ENCODE measurements at regions not wholly inside any gene's neighbourhood (a gene's known extent, or its start where the extent isn't known, plus 50 kb on each side); places are given as distances from the start of the nearest gene placed in this dataset.

DNA sequence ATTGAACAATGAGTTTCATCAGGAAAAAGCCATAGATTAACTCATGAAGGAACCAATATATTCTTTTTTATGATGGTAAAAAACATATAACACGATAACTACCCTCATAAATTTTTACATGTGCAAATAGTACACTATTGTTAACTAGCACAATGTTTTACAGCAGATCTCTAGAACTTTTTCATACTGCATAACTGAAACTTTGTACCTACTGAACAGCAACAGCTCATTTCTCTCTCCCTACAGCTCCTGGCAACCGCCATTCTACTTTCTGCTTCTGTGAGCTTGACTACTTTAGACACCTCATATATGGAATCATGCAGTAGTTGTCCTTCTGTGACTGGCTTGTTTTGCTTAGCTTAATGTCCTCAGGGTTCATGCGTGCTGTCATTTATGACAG, 235.4 kb downstream of the NFKBIZ start:
- Histone ChIP-seq H3K27ac (ENCODE audit: low read depth in 1 of 2, low read length in 2 of 2) (no peak overlapping the region), H3K9ac (ENCODE audit: low read depth in 1 of 2, low read length in 2 of 2) (no peak overlapping the region), H3K27me3 (ENCODE audit: control insufficient read depth in 4 of 4, insufficient read depth in 4 of 4, low read length in 3 of 4) (no peaks in the 10 kb centered on the region), H3K4me1 (ENCODE audit: control insufficient read depth in 4 of 4, insufficient read depth in 4 of 4, low read length in 3 of 4) (no peaks in the 10 kb centered on the region), H3K9me3 (ENCODE audit: control insufficient read depth in 4 of 4, low read length in 3 of 4) (no peaks in the 10 kb centered on the region), H3K4me3 (ENCODE audit: low read depth in 1 of 3, low read length in 3 of 3) (no peak overlapping the region), H3K36me3 (ENCODE audit: control insufficient read depth in 4 of 4, insufficient read depth in 3 of 4, low read depth in 1 of 4, low read length in 3 of 4) (no peaks in the 10 kb centered on the region)
- TF ChIP-seq, protein P1, sequence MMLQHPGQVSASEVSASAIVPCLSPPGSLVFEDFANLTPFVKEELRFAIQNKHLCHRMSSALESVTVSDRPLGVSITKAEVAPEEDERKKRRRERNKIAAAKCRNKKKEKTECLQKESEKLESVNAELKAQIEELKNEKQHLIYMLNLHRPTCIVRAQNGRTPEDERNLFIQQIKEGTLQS (IDR thresholded peaks at IDR 0.05), result no peak
- TF ChIP-seq RXRA (IDR thresholded peaks at IDR 0.05), result no peak
- no peak for TF ChIP-seq GABPA (IDR thresholded peaks at IDR 0.05 in 1 of 2, conservative IDR thresholded peaks at IDR 0.05 in 1 of 2)
- TF ChIP-seq RAD21 (IDR thresholded peaks at IDR 0.05), result no peak
- no peak for TF ChIP-seq TAF1 (conservative IDR thresholded peaks at IDR 0.05)
- TF ChIP-seq REST (IDR thresholded peaks at IDR 0.05), result no peak
- no peak for TF ChIP-seq HNF4A (conservative IDR thresholded peaks at IDR 0.05)
- no peak for TF ChIP-seq FOXA1 (IDR thresholded peaks at IDR 0.05)
- TF ChIP-seq, protein P2, sequence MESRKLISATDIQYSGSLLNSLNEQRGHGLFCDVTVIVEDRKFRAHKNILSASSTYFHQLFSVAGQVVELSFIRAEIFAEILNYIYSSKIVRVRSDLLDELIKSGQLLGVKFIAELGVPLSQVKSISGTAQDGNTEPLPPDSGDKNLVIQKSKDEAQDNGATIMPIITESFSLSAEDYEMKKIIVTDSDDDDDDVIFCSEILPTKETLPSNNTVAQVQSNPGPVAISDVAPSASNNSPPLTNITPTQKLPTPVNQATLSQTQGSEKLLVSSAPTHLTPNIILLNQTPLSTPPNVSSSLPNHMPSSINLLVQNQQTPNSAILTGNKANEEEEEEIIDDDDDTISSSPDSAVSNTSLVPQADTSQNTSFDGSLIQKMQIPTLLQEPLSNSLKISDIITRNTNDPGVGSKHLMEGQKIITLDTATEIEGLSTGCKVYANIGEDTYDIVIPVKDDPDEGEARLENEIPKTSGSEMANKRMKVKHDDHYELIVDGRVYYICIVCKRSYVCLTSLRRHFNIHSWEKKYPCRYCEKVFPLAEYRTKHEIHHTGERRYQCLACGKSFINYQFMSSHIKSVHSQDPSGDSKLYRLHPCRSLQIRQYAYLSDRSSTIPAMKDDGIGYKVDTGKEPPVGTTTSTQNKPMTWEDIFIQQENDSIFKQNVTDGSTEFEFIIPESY (IDR thresholded peaks at IDR 0.05), result no peak
- no peak for TF ChIP-seq YY1 (IDR thresholded peaks at IDR 0.05)
- TF ChIP-seq, protein P3, sequence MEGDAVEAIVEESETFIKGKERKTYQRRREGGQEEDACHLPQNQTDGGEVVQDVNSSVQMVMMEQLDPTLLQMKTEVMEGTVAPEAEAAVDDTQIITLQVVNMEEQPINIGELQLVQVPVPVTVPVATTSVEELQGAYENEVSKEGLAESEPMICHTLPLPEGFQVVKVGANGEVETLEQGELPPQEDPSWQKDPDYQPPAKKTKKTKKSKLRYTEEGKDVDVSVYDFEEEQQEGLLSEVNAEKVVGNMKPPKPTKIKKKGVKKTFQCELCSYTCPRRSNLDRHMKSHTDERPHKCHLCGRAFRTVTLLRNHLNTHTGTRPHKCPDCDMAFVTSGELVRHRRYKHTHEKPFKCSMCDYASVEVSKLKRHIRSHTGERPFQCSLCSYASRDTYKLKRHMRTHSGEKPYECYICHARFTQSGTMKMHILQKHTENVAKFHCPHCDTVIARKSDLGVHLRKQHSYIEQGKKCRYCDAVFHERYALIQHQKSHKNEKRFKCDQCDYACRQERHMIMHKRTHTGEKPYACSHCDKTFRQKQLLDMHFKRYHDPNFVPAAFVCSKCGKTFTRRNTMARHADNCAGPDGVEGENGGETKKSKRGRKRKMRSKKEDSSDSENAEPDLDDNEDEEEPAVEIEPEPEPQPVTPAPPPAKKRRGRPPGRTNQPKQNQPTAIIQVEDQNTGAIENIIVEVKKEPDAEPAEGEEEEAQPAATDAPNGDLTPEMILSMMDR (IDR thresholded peaks at IDR 0.05; ENCODE audit: low read depth, low read length, missing input control), result no peak
- TF ChIP-seq JUND (IDR thresholded peaks at IDR 0.05), result no peak
- TF ChIP-seq FOXA2 (IDR thresholded peaks at IDR 0.05), result no peak
- no peak for TF ChIP-seq EGR1 (IDR thresholded peaks at IDR 0.05; ENCODE audit: low read depth in 2 of 2)
- no peak for DNase-seq (ENCODE audit: low spot score)
- WGBS, result 90% methylated on average over 3 of the region's 3 CpGs

- no peak overlapping the region for H3K9ac ChIP-seq (ENCODE audit: low read depth in 1 of 2, low read length in 2 of 2)
- no peaks in the 10 kb centered on the region for H3K4me1 ChIP-seq (ENCODE audit: control insufficient read depth in 4 of 4, insufficient read depth in 4 of 4, low read length in 3 of 4)
- no peaks in the 10 kb centered on the region for H3K27me3 ChIP-seq (ENCODE audit: control insufficient read depth in 4 of 4, insufficient read depth in 4 of 4, low read length in 3 of 4)
- H3K27ac ChIP-seq (ENCODE audit: low read depth in 1 of 2, low read length in 2 of 2), result no peak overlapping the region
- 75% methylated on average over 3 of the region's 3 CpGs for WGBS
- H3K9me3 ChIP-seq (ENCODE audit: control insufficient read depth in 4 of 4, low read length in 3 of 4), result no peaks in the 10 kb centered on the region
- no peaks in the 10 kb centered on the region for H3K36me3 ChIP-seq (ENCODE audit: control insufficient read depth in 4 of 4, insufficient read depth in 3 of 4, low read depth in 1 of 4, low read length in 3 of 4)
- no peak overlapping the region for H3K4me3 ChIP-seq (ENCODE audit: low read depth in 1 of 3, low read length in 3 of 3)
- no peak for DNase-seq (ENCODE audit: low spot score)
- TF ChIP-seq EGR1 (IDR thresholded peaks at IDR 0.05; ENCODE audit: low read depth in 2 of 2) (no peak), FOXA1 (IDR thresholded peaks at IDR 0.05) (no peak), TAF1 (conservative IDR thresholded peaks at IDR 0.05) (no peak), YY1 (IDR thresholded peaks at IDR 0.05) (no peak), HNF4A (conservative IDR thresholded peaks at IDR 0.05) (no peak), RAD21 (IDR thresholded peaks at IDR 0.05) (no peak), FOXA2 (IDR thresholded peaks at IDR 0.05) (no peak), REST (IDR thresholded peaks at IDR 0.05) (no peak), SP1 (IDR thresholded peaks at IDR 0.05) (no peak), RXRA (IDR thresholded peaks at IDR 0.05) (no peak), GABPA (IDR thresholded peaks at IDR 0.05 in 1 of 2, conservative IDR thresholded peaks at IDR 0.05 in 1 of 2) (no peak), NR2F2 (IDR thresholded peaks at IDR 0.05) (no peak), JUND (IDR thresholded peaks at IDR 0.05) (no peak)
- TF ChIP-seq, protein P4, sequence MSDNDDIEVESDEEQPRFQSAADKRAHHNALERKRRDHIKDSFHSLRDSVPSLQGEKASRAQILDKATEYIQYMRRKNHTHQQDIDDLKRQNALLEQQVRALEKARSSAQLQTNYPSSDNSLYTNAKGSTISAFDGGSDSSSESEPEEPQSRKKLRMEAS (IDR thresholded peaks at IDR 0.05), result no peak
These were observed 236.3 kb downstream of the NFKBIZ start for GRCh38 chr3:102085431-102086176.
